ENCODE measurements at regions not wholly inside any gene's neighbourhood (a gene's known extent, or its start where the extent isn't known, plus 50 kb on each side); places are given as distances from the start of the nearest gene placed in this dataset.

GRCh38 chr14:25430808-25431207 lies 380.9 kb upstream of the STXBP6 start:
- no peak overlapping the region for H3K9ac ChIP-seq
- H4K20me1 ChIP-seq (ENCODE audit: insufficient read depth) = no peaks in the 10 kb centered on the region
- no peaks in the 10 kb centered on the region for H3K27me3 ChIP-seq (ENCODE audit: insufficient read depth, low read depth)
- H2AFZ ChIP-seq (ENCODE audit: low read depth) = no peak overlapping the region
- no peak overlapping the region for H3K4me3 ChIP-seq (IDR thresholded peaks at IDR 0.05; ENCODE audit: insufficient read depth, low read depth, low read length)
- H3K79me2 ChIP-seq (ENCODE audit: insufficient read depth, low read depth) = no peaks in the 10 kb centered on the region
- TF ChIP-seq CTCF (conservative IDR thresholded peaks at IDR 0.05; ENCODE audit: low read depth, low read length) = no peak
- H3K4me2 ChIP-seq = no peak overlapping the region
- no peaks in the 10 kb centered on the region for H3K36me3 ChIP-seq (ENCODE audit: insufficient read depth)
- H3K27ac ChIP-seq = no peak overlapping the region
- no peaks in the 10 kb centered on the region for H3K4me1 ChIP-seq (ENCODE audit: low read depth, poor library complexity, severe bottlenecking)

GRCh38 chr14:25412998-25413397 lies 363.1 kb upstream of the STXBP6 start:
- Histone ChIP-seq H3K27me3 (ENCODE audit: insufficient read depth, low read depth) (no peaks in the 10 kb centered on the region), H3K9ac (no peak overlapping the region), H3K79me2 (ENCODE audit: insufficient read depth, low read depth) (no peaks in the 10 kb centered on the region), H2AFZ (ENCODE audit: low read depth) (no peak overlapping the region), H3K4me2 (no peak overlapping the region), H4K20me1 (ENCODE audit: insufficient read depth) (no peaks in the 10 kb centered on the region), H3K27ac (no peak overlapping the region), H3K36me3 (ENCODE audit: insufficient read depth) (no peaks in the 10 kb centered on the region), H3K4me3 (IDR thresholded peaks at IDR 0.05; ENCODE audit: insufficient read depth, low read depth, low read length) (no peak overlapping the region), H3K4me1 (ENCODE audit: low read depth, poor library complexity, severe bottlenecking) (no peaks in the 10 kb centered on the region)
- TF ChIP-seq CTCF (conservative IDR thresholded peaks at IDR 0.05; ENCODE audit: low read depth, low read length) = no peak

- H3K4me1 ChIP-seq (ENCODE audit: low read depth, poor library complexity, severe bottlenecking) = no peaks in the 10 kb centered on the region
- H3K4me2 ChIP-seq = no peak overlapping the region
- no peak overlapping the region for H2AFZ ChIP-seq (ENCODE audit: low read depth)
- no peaks in the 10 kb centered on the region for H4K20me1 ChIP-seq (ENCODE audit: insufficient read depth)
- no peak overlapping the region for H3K4me3 ChIP-seq (IDR thresholded peaks at IDR 0.05; ENCODE audit: insufficient read depth, low read depth, low read length)
- no peak overlapping the region for H3K27ac ChIP-seq
- TF ChIP-seq CTCF (conservative IDR thresholded peaks at IDR 0.05; ENCODE audit: low read depth, low read length) = peak; percentile 32; the same call in 1 of the 2 replicates
- no peaks in the 10 kb centered on the region for H3K79me2 ChIP-seq (ENCODE audit: insufficient read depth, low read depth)
- H3K36me3 ChIP-seq (ENCODE audit: insufficient read depth) = no peaks in the 10 kb centered on the region
- H3K27me3 ChIP-seq (ENCODE audit: insufficient read depth, low read depth) = no peaks in the 10 kb centered on the region
- no peak overlapping the region for H3K9ac ChIP-seq
Observed at GRCh38 chr14:25411781-25412757, 362.1 kb upstream of the STXBP6 start.

DNA sequence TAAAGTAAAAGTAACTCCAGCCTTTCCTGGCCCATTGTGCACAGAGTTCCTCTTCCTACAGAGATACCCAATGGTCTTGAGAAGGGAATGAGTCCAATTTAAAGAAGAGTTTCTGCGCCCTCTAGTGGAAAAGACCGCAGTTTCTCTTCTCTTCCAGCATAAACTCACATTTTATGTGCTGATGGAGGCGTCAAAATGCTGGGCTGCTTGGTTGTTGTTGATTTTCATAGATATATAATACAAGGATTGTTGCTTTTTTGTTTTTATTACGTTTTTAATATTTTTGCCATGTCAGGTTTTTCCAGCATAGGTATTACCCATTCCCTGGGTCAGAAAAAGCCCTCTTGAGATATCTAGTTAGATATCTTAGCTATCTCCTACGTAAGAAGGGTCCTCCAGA lies 356.9 kb upstream of the STXBP6 start:
- no peaks in the 10 kb centered on the region for H3K79me2 ChIP-seq (ENCODE audit: insufficient read depth, low read depth)
- H3K27me3 ChIP-seq (ENCODE audit: insufficient read depth, low read depth) = no peaks in the 10 kb centered on the region
- H3K4me2 ChIP-seq = no peak overlapping the region
- peak; percentile 64 for TF ChIP-seq CTCF (conservative IDR thresholded peaks at IDR 0.05; ENCODE audit: low read depth, low read length)
- H3K36me3 ChIP-seq (ENCODE audit: insufficient read depth) = no peaks in the 10 kb centered on the region
- H4K20me1 ChIP-seq (ENCODE audit: insufficient read depth) = no peaks in the 10 kb centered on the region
- no peak overlapping the region for H3K4me3 ChIP-seq (IDR thresholded peaks at IDR 0.05; ENCODE audit: insufficient read depth, low read depth, low read length)
- H3K9ac ChIP-seq = no peak overlapping the region
- H2AFZ ChIP-seq (ENCODE audit: low read depth) = no peak overlapping the region
- no peaks in the 10 kb centered on the region for H3K4me1 ChIP-seq (ENCODE audit: low read depth, poor library complexity, severe bottlenecking)
- no peak overlapping the region for H3K27ac ChIP-seq
